ENCODE measurements at regions not wholly inside any gene's neighbourhood (a gene's known extent, or its start where the extent isn't known, plus 50 kb on each side); places are given as distances from the start of the nearest gene placed in this dataset.

GRCh38 chr4:81355136-81355535 is 116.6 kb downstream of the RASGEF1B start:
- TF ChIP-seq, protein P1, sequence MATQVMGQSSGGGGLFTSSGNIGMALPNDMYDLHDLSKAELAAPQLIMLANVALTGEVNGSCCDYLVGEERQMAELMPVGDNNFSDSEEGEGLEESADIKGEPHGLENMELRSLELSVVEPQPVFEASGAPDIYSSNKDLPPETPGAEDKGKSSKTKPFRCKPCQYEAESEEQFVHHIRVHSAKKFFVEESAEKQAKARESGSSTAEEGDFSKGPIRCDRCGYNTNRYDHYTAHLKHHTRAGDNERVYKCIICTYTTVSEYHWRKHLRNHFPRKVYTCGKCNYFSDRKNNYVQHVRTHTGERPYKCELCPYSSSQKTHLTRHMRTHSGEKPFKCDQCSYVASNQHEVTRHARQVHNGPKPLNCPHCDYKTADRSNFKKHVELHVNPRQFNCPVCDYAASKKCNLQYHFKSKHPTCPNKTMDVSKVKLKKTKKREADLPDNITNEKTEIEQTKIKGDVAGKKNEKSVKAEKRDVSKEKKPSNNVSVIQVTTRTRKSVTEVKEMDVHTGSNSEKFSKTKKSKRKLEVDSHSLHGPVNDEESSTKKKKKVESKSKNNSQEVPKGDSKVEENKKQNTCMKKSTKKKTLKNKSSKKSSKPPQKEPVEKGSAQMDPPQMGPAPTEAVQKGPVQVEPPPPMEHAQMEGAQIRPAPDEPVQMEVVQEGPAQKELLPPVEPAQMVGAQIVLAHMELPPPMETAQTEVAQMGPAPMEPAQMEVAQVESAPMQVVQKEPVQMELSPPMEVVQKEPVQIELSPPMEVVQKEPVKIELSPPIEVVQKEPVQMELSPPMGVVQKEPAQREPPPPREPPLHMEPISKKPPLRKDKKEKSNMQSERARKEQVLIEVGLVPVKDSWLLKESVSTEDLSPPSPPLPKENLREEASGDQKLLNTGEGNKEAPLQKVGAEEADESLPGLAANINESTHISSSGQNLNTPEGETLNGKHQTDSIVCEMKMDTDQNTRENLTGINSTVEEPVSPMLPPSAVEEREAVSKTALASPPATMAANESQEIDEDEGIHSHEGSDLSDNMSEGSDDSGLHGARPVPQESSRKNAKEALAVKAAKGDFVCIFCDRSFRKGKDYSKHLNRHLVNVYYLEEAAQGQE (IDR thresholded peaks at IDR 0.05; ENCODE audit: insufficient replicate concordance, low read depth): no peak
- TF ChIP-seq SPI1 (IDR thresholded peaks at IDR 0.05; ENCODE audit: borderline replicate concordance, low read depth) (no peak), GABPA (IDR thresholded peaks at IDR 0.05; ENCODE audit: low read depth) (no peak), POLR2AphosphoS5 (IDR thresholded peaks at IDR 0.05; ENCODE audit: low read depth) (no peak)
- TF ChIP-seq, protein P2, sequence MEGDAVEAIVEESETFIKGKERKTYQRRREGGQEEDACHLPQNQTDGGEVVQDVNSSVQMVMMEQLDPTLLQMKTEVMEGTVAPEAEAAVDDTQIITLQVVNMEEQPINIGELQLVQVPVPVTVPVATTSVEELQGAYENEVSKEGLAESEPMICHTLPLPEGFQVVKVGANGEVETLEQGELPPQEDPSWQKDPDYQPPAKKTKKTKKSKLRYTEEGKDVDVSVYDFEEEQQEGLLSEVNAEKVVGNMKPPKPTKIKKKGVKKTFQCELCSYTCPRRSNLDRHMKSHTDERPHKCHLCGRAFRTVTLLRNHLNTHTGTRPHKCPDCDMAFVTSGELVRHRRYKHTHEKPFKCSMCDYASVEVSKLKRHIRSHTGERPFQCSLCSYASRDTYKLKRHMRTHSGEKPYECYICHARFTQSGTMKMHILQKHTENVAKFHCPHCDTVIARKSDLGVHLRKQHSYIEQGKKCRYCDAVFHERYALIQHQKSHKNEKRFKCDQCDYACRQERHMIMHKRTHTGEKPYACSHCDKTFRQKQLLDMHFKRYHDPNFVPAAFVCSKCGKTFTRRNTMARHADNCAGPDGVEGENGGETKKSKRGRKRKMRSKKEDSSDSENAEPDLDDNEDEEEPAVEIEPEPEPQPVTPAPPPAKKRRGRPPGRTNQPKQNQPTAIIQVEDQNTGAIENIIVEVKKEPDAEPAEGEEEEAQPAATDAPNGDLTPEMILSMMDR (IDR thresholded peaks at IDR 0.05; ENCODE audit: insufficient read depth, low read length): no peak
- no peak overlapping the region for H3K27ac ChIP-seq (replicated peaks)
- no peaks in the 10 kb centered on the region for H3K27me3 ChIP-seq (ENCODE audit: insufficient read depth, poor library complexity, severe bottlenecking)
- no peak overlapping the region for H3K4me3 ChIP-seq (replicated peaks; ENCODE audit: insufficient read depth, low read length)
- DNase-seq (ENCODE audit: low read depth in 1 of 2, low spot score in 1 of 2): no peak

DNA sequence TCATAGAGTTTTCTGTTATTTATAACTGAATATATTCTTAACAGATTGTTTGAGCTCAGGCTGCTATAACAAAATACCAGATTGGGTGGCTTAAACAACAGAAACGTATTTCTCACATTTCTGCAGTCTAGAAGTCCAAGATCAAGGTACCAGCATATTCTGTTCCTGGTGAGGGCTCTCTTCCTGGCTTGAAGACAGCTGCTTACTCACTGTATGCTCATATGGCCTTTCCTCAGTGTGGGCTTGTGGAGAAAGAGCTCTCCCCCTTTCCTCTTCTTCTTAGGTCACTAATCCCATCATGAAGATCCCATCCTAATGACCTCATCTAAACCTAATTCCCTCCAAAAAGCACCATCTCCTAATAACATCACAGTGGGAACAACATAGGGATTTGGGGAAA is 117.8 kb downstream of the RASGEF1B start:
- TF ChIP-seq SPI1 (IDR thresholded peaks at IDR 0.05; ENCODE audit: borderline replicate concordance, low read depth) (no peak), POLR2AphosphoS5 (IDR thresholded peaks at IDR 0.05; ENCODE audit: low read depth) (no peak), GABPA (IDR thresholded peaks at IDR 0.05; ENCODE audit: low read depth) (no peak)
- TF ChIP-seq, protein P1 (IDR thresholded peaks at IDR 0.05; ENCODE audit: insufficient replicate concordance, low read depth): no peak
- TF ChIP-seq, protein P2 (IDR thresholded peaks at IDR 0.05; ENCODE audit: insufficient read depth, low read length): no peak
- no peak overlapping the region for H3K27ac ChIP-seq (replicated peaks)
- DNase-seq (ENCODE audit: low read depth in 1 of 2, low spot score in 1 of 2): no peak
- no peak overlapping the region for H3K4me3 ChIP-seq (replicated peaks; ENCODE audit: insufficient read depth, low read length)
- no peaks in the 10 kb centered on the region for H3K27me3 ChIP-seq (ENCODE audit: insufficient read depth, poor library complexity, severe bottlenecking)

GRCh38 chr4:81352446-81352835 is 119.3 kb downstream of the RASGEF1B start:
- H3K27me3 ChIP-seq (ENCODE audit: insufficient read depth, poor library complexity, severe bottlenecking): no peaks in the 10 kb centered on the region
- TF ChIP-seq GABPA (IDR thresholded peaks at IDR 0.05; ENCODE audit: low read depth) (no peak), POLR2AphosphoS5 (IDR thresholded peaks at IDR 0.05; ENCODE audit: low read depth) (no peak), SPI1 (IDR thresholded peaks at IDR 0.05; ENCODE audit: borderline replicate concordance, low read depth) (no peak)
- TF ChIP-seq, protein P2 (IDR thresholded peaks at IDR 0.05; ENCODE audit: insufficient read depth, low read length): no peak
- TF ChIP-seq, protein P1 (IDR thresholded peaks at IDR 0.05; ENCODE audit: insufficient replicate concordance, low read depth): no peak
- no peak overlapping the region for H3K27ac ChIP-seq (replicated peaks)
- no peak overlapping the region for H3K4me3 ChIP-seq (replicated peaks; ENCODE audit: insufficient read depth, low read length)
- DNase-seq (ENCODE audit: low read depth in 1 of 2, low spot score in 1 of 2): no peak

Measured in HL-60 (cell line).